Amniotic stem cell (primary cell): ENCODE measurements at regions not wholly inside any gene's neighbourhood (a gene's known extent, or its start where the extent isn't known, plus 50 kb on each side); places are given as distances from the start of the nearest gene placed in this dataset.

Experiments used
- DNase-seq: peaks from one replicate; lab custom pipeline; 2025; lab: John Stamatoyannopoulos, UW

DNA sequence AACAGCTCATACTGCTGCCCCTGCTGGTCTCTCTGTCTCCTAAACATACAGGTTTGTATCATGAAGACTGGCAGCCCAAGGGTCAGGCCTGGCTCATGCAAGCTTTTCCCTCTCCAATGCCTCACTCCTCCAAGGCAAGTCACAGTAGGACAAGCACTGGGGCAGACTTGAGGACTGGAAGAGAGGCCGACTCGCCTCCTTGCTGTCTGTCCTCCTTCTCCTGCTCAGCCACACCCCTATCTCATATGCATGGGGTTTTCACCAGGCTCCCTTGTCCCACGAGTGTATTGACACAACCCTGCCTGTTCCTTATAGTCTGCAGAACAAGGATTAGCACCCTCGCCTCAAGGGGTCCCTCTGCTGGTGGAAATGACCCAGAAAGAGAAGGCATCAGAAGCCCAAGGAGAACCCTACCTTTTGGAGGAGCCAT lies 223.7 kb downstream of the SOX11 start:
- peak; percentile 10 for DNase-seq

DNA sequence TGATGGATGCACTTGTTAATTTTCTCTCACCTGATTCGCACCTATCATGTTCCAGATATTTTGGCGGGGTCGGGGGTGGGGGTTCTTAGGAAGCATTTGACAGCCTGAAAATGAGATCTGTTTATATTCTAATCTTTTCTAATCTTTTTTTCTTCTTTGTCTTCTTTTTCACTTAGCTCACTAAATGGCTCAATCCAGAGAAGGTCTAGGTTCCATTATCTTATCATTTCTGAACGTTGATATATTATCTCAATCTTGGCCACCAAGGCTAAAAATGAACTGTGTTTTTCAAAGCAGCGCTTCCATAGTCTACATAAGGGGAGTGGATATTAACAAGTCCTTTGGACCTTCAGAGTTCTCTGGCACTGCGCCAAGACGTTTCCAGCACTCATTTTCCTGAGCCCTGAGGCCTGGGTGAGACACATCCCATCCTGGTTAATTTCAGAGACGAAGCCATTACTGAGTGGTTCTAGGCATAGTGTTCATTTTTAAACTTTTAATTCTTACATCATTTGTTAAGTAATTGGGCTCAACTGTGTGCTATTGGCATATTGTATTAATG lies 229.0 kb downstream of the SOX11 start:
- no peak for DNase-seq

DNA sequence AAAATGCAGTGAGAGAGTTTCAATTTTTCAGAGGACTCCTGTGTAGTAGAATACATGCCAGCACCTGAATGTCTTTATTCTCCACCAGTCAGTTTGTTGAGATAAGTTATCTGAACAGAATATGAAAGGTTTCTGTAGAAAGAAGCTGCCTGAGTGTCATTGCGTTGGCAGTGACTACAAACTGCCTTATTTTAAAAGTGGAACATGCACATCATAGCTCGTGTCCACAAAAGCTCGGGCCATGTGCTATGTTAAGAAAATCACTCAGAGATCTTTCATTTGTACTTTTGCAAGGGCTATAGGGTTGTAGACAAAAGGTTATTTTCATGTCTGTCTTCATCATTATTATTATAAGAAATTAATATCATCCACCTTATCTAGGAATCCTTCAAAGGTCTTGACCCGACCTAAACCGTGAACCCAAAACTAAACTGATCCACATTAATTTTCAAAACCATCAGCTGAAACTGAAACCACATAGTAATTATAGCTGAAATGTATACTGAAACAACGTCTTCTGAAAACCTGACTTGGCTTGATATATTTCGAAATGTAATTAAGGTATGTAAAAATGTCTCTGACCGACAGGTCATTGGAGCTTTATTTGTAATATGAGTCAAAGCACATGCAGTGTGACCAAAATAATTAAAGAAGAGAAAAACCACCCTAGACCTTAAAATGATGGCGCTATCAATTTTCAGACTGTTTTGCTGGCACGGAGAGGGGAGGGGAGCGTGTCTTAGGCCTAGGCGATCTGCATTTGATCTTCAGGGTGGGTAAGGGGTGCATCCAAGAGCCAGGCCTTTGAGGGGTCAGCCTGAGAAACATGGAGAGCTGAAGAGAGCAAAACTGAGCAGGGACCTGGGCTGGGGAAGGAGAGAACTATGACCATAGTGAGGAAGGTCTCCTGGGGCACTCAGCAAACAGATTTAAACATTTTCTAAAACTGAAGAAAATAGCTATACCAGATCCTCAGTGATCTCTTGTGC lies 232.1 kb downstream of the SOX11 start:
- no peak for DNase-seq

DNA sequence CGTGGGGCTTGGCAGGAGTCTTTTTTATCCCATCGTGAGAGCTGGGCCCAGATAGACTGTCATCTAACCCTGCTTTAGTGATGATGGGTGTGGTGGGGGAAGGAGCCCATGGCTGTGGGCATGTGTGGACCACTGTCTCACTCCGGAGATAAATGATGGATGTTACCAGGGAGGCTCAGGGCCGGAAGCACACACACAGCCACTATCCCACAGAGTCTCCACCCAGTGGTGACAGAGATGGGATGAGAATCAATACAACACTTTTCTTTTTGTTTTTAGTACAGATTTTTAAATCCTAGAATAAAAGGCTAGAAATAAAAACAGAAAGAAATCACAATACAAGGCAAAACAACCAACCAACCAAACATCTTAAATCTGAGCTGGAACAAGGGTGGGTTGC lies 233.4 kb downstream of the SOX11 start:
- DNase-seq, result no peak

DNA sequence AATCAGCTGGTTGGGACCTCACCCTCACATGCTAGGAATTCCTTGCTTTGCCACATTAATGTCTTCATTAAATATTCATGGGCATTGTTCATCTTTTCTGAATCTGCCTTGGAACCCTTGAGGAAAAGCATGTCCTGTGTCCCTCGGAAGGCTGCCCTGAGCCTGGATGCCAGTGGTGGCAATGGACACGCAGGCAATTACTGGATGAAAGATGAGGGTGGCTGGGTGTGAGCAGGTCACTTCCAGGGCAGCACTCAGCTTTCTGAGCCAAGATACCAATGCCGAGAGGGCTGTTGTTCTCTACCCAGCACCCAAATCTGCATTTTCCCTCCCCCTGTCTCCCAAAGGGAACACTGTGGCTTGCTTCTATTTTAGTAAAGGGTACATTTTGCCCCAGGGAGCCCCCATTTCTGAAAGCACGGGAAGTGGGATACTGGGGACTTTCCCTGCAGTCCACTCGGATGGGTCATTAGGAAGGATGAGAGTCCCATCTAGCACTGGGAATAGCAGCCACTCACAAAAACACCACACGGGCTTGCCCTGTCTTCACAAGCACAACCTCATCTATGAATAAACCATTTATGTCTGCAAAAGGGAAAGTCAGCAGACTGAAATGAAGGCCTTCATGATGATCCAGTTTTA lies 234.8 kb downstream of the SOX11 start:
- DNase-seq, result no peak

DNA sequence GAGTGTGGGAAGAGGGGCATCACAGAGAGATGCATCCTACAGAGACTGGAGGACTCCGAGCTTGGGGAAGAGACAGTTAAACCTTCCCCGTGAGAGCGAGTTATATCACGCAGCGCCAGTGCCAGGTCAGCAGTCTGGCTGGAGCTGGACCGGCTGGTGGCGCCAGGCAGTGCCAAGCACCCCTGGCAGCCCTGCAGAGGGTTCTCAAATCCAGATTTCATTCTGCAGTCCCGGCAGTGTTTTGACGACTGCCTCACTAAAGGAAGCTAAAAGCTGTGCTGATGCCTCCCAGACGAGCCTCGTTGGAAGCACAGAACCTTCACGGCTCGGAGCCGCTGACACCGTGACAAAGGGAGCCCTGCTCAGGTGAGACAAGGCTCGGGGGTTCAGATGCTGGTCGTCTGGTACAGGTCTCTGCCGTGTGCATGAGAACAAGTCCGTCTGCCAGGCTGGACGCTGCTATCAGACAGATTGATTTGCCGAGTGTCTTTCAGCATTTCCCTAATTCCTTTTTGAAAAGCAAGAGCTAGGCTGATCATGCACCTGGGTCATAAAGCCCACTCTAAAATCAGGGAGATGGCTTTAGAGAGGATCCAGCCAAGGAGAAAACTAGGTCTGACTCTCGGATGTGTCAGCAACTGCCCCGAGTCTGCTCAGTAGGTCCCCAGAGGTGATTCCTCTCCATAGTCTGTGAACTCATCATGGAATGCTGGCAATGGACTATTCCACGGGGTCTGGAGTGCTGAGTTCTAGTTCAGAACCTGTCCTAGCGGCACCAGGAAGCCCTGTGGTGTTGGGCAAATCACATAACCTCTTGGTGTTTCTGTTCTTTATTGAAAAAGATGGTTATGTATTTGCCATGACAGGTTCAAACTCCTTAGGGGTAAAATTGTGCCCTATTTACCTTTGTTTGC lies 240.6 kb downstream of the SOX11 start:
- DNase-seq, result no peak

DNA sequence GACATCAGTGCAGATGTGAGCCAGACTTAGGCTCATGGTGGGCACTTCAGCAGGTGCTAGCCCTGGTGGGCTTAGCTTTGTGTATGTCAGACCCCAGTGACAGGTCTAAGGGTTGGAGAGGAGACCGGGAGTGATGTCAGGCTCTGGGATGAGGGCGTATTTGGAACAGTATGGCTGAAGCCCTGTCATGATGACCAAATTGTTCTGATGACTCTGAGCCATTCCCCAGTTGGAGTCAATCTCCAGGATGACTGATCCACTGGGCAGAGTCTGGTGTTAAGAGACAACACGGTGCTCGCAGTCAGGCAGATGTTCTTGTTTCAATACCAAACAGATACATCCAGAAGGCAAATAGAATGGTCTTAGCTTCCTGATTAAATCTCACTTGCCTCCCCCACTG lies 241.5 kb downstream of the SOX11 start:
- no peak for DNase-seq

DNA sequence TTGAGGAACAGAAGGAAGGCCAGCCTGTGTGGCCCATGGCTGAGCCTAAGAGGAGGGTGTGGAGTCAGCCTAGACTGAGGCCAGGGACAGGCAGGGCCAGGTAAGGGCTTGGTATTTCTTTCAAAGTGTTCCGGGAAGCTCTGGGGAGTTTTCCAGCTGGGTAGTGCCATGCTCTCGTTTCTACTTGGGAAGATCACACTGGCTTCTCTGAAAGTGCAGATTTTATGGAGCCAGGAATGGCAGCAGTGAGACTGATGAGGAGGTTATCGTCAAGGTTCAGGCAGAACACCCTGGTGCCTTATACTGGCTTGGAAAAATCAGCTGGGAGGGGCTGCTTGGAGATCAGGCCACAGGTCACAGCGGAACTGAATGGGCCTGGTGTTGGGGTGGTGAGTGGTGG lies 245.1 kb downstream of the SOX11 start:
- DNase-seq, result no peak

DNA sequence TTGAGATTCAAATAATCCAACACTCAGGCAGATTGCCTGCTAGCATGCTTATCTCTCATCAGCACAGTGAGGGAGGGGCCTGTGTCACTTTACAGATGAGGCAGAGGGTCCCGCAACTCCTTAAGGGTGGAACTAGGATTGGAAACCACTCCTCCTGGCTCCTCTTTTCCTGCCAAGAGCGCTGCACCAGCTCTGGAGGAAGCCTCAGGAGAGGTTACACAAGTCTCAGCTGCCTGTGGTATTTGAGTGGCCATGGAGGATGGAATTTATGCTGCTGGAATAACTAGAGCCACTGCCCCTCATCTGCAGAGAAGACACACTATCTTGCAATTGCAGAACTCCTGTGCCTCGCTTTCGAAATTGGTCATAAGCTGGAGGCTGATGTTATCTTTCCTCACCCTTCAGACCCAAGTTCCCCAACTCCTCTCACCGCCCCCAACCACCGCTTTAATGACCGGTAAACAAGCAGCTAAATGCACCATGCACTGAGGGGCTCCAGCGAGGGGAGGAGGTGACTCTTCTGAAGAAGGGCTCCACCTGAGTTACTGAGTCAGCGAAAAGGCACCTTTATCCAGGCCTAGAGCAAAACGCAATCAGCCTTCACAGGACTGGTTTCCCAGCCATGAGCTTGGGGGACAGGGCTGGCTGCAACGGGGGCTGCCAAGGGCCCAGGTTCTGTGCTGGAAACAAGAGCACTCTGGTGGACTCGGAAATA lies 245.8 kb downstream of the SOX11 start:
- DNase-seq, result no peak

DNA sequence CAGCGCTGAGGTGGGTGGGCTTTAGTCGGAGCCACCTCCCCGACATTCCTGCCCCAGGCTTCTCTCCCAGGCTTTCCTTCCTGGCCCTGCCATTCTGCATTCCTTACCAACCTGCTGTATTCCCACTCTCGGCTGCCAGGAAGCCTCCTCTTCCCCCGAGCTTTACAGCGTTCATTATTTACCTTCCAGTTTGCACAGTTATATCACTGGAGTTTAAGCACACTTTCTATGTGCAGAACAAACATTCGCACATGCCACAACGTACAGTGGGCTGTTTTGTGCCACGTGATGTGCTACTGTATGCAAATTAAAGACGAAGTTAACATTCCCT lies 246.3 kb downstream of the SOX11 start:
- no peak for DNase-seq

DNA sequence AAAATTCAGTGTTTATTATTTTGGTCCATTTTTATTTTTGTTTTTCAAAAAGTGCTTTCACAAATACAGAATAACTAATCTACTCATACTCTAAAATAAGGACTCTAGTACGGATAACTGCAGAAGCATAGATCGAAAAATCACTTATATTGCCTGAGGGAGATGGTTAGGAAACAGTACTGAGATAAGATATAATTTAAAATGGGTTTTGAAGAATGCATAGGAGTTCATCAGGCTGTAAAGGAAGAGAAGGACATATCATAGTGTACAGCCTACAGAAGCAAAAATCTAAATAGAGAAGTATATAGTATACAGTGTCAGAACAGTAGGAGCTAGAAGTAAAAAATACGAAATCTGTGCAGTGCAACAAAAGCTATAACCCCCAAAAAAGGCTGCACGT lies 247.4 kb downstream of the SOX11 start:
- no peak for DNase-seq

DNA sequence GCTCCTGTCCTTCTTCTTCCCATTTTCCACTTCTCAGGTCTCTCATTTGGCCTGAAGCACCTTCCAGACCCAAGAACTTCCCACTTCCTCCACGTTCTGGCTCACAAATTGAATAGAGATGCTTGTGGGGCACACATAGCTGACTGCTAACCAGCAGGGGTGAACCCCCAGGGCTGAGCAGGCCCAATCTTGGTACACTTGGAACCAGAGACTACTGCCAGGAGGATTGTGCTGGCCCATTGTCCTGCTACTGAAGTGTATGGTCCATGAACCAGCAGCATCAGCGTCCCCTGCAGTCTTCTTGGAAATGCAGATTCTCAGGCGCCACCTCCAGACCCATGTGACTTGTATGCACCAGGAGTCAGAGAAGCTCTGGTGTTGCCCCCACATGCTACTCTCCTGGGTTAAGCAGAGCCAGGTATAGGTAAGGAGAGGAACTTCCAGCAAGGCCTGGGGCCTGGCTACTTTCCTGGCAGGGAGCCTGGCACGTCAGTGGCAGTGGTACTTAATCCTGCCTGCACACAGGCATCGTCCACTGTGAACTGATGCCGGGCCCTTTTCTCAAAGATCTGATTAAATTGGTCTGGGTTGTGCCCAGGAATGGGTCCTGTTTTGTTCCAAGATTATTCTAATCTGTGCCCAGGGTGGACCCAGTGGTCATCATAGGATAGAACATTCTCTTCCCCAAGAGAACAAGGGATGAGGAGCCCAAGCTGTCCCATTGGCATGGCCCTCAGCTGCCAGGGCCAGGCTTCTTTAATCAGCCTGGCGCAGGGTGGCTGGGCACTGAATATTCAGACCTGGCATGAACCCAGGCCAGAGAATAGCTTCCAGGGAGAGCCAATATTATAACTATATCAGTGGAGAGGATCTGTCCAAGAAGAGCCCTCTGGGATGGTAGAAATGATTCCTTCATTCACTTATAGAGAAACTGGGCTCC lies 248.7 kb downstream of the SOX11 start:
- DNase-seq, result no peak

DNA sequence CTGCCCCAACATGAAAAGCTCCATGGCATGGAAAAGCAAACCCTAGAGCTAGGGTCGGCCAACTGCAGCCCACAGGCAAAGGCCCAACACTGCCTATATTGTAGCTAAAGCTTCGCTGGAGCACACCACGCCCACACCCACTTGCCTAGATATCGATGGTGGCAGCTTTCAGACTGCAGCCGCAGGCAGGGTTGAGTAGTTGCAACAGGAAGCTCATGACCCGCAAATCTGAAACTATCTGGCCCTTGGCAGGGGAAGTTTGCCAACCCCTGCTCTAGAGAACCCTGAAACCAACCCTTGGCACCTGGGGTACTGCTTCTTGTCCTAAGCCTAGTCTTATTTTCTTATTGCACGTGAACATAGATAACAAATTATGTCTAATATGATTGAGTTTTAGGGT lies 250.0 kb downstream of the SOX11 start:
- no peak for DNase-seq

DNA sequence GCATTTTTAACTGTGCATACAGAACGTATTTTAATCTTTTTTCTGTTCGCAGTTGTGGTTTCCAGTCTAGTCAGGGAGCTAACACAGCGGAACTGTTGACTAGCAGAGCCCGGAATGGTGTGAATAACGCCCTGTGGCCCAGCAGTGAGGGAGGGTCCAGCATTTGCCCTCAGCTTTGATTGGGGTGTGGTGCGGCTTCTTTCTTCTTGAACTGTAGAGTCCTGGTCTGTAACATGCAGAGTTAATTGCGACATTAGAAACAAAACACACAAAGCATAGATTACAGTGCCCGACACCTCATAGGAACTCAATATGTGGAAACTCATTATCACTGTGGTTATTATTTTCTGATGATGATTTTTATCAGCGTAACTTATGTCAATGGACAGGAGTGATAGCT lies 253.6 kb downstream of the SOX11 start:
- DNase-seq, result no peak

DNA sequence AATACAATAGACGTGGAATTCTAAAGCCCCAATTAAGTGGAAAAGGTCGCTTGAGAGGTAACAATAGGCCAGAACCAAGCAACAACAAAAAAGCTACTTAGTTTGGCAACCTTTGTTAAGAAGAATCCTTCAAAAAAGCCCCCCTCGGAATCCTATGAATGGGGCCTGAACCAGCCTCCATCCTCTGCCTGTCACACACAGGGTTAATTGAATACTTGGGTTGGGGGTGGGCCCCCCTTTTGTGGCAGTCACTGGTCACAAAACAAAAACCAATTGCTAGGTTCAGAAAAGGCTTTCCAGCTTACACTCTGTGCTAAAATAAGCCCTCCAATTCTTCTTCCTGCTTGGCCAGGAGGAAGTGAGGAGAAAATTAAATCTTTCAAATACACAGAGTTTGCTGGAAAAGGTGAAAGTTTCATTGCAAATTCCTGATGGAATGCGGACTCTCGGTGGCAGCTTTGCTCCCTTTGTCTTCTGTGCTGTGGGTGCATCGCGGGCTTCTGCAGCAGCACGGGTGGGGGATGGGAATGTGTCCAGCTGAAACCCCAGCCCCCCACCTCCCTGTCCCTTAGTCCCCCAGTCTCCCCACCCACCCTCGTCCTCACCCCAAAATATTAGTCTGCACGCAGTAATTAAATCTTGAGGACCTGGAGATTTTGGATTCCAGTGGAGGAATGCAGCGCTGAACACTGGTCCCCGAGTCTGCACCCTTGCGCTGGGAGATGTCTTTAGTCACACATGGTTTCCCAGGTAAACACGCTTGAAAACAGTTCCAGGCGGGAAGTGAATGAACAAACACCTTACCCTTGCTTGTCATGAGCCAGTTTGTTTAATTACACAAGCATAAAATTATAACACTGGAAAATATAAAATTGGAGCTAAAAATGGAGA lies 254.3 kb downstream of the SOX11 start:
- DNase-seq, result no peak

DNA sequence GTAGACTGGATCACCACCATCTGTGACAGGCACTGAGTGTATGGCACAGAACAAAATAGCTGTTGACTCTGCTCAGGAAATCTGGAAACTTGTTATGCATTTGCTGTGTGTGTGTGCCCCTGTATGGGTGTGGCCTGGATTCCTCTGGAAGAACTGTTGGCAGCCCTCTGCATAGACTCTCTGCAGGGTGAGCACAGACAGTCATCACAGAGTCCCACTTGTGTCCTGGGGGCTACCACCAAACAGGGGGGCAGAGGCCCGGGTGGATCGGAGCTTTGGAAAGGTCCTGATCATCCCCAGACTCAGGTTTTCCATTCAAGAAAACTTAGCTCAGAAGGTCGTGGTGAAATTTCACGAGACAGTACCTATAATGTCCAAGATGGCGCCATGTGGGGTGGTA lies 258.6 kb downstream of the SOX11 start:
- DNase-seq, result no peak

DNA sequence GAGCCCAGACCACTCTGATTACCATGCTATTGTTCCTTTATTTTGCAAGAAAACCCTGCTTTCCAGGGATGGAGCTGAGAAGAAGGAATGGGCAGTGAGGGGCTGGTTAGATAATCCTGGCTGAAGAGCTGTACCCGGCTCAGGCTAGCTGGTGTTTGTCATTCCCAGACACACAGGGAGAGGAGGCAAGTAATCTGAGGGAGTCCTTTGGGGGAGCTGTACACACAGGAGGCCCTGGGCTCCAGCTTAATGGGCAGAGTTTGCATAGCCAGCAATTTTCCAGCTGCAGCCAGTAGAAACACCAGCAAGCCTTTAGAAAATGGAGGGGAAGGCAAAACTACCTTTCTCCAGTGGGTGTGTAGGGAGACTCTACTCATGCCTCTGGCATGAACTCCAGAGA lies 259.3 kb downstream of the SOX11 start:
- DNase-seq, result no peak

DNA sequence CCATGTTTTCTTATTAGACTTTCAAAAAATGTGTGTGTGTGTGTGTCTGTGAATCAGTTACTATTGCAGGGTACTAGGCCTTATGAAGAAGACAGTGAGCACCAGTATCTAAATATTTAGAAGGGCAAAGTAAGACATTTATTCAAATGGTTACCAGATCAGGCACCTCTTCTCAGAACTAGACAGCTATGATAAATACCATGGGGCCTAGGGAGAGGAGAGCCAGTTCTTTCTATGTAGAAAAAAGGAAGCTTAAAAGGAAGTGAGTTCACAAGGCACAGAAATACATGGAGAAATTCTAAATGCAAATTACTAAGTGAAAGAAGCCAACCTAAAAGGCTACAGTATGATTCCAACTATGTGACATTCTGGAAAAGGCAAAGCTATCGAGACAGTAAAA lies 261.3 kb downstream of the SOX11 start:
- DNase-seq, result no peak

DNA sequence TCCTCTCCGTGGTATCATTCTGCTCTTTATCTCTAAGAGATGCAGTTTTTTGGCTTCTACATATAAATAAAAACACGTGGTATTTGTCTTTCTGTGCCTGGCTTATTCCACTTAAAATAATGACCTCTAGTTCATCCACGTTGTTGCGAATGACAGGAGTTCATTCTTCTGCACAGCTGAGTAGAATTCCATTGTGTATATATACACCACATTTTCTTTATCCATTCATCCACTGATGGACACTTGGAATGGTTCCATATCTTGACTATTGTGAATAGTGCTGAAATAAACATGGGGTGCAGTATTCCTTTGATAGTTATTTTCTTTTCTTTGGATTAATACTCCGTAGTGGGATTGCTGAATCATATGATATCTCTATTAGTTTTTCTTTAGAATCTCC lies 262.3 kb downstream of the SOX11 start:
- no peak for DNase-seq
